ENCODE measurements at regions not wholly inside any gene's neighbourhood (a gene's known extent, or its start where the extent isn't known, plus 50 kb on each side); places are given as distances from the start of the nearest gene placed in this dataset.

GRCh38 chr6:130755368-130756034, 71.7 kb upstream of the SMLR1 start:
- DNase-seq (ENCODE audit: low read depth in 4 of 4, low spot score in 2 of 4), result no peak

DNA sequence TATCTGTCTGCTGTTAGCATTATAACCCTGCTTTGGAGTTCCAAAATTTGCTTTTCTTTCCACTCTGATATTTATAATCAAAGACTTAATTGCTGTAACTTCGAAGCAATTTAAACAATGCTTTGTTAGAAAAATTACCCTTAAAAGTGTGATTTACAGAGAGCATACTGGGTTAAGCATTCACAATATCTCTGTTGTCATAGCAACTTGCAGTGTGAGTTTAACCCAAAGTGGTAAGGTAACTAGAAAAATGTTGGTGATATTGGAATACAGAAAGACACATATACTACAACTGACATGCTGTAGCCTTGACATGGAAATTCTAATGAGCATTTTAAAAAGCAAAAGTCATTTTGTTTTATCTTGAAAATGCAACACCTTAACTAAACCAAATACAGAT, 70.4 kb upstream of the SMLR1 start:
- DNase-seq (ENCODE audit: low read depth in 4 of 4, low spot score in 2 of 4), result no peak

GRCh38 chr6:130758813-130759212, 68.4 kb upstream of the SMLR1 start:
- DNase-seq (ENCODE audit: low read depth in 4 of 4, low spot score in 2 of 4), result no peak

DNA sequence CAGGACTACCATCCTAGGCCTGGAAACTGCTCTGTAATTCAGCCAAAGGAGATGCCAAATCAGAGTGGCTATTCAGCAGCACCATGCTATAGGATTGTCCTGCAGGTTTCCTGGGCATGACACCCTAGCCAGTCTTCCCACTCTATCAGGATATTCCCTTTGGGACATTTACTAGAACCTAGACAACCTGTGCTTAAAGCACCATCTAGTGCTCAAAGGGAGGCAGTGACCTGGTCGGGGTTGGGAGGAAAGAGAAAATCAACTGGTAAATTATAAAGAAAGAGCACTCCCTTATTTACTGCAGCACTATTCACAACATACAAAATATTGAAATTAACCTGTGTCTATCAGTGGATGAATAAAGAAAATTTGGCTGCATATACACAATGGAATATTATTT, 67.2 kb upstream of the SMLR1 start:
- no peak for DNase-seq (ENCODE audit: low read depth in 4 of 4, low spot score in 2 of 4)

GRCh38 chr6:130761286-130761685, 65.9 kb upstream of the SMLR1 start:
- no peak for DNase-seq (ENCODE audit: low read depth in 4 of 4, low spot score in 2 of 4)

DNA sequence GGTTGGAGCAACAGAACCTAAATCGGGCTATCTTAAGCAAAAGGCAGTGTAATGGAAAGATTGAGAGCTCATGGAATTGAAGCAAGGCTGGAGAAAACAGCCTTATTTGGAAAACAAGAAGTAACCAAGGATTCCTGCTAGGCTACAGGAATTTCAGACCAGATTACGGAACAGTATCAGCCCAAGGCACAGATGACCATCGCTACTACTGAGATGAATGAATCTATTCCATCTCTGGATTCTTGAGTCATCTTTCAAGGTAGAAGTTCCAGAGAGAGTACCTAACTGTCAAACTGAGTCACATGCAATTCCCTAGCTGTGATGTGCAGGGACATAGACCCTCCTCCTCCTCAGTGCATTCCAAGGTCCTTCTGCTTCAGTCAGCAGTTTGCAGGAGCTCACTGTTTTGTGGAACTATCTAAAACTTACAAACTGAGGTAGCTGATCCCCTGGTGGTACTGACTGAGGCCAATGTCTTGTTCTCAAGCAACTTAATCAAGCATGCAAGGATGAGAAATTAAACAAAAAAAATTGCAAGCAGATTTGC, 62.0 kb upstream of the SMLR1 start:
- DNase-seq (ENCODE audit: low read depth in 4 of 4, low spot score in 2 of 4), result no peak

DNA sequence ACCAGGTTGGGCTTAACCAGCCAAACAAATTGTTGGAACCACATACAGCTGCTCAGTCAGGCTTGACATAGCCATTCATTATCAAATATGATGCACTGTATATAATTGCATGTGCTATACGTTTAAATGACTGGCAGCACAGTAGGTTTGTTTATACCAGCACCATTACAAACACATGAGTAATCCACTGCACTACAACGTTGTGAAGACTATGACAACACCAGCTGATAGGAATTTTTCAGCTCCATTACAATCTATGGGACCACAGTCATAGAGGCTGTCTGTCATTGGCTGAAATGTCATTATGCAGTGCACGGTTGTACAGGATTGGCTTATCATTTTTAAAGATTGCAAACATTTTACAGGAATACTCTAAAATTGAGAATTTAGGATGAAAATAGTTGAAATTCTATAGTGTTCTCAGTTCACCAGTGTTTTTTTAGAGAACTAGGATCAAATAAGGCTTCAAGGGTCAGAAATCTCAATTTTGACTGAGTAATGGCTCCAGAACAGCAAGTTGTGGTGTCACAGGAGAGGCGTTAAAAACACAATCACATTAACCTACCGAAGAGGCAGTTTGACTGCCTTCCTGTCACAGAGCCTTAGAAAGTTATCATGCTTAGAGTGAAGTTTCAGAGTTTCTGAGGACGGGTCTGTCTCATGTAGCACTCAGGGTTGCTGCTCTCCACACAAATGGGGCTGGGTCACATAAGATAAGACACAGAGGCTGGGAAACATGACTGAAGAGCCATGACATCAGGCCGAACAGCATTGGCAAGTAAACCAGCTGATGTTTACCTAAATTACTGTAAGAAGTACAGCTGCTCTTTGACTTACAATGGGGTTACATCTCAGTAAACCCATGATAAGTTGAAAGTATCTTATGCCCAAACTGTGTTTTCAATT, 60.7 kb upstream of the SMLR1 start:
- no peak for DNase-seq (ENCODE audit: low read depth in 4 of 4, low spot score in 2 of 4)

- no peak for DNase-seq (ENCODE audit: low read depth in 4 of 4, low spot score in 2 of 4)
These were observed 57.3 kb upstream of the SMLR1 start for GRCh38 chr6:130769861-130770260.

DNA sequence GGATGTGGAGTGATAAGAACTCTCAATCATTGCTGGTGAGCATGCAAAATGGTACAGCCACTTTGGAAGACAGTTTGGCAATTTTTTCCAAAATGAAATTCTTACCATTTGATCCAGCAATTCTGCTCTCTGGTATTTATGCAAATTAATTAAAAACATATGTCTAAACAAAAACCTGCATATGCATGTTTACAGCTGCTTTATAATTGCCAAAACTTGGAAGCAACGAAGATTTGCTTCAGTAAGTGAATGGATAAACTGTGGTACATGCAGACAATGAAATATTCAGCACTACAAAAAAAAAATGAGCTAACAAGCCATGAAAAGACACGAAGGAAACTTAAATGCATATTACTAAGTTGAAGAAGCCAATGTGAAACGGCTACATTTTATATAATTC, 55.5 kb upstream of the SMLR1 start:
- no peak for DNase-seq (ENCODE audit: low read depth in 4 of 4, low spot score in 2 of 4)

DNA sequence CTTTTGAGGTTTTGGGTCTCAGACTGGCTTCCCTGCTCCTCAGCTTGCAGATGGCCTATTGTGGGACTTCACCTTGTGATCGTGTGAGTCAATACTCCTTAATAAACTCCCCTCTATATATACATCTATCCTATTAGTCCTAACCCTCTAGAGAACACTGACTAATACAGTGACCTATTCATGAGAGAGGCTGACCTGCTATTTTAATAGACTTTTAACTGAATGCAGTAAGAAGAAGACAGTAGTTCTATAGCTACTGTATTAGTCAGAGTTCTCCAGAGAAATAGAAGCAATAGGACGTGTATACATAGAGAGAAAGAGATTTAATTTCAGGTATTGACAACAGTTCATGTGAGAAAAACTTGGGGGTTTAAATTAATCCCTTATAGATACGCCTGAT, 53.3 kb upstream of the SMLR1 start:
- no peak for DNase-seq (ENCODE audit: low read depth in 4 of 4, low spot score in 2 of 4)

- DNase-seq (ENCODE audit: low read depth in 4 of 4, low spot score in 2 of 4), result no peak
These were observed 51.7 kb upstream of the SMLR1 start for GRCh38 chr6:130775411-130776012.

DNA sequence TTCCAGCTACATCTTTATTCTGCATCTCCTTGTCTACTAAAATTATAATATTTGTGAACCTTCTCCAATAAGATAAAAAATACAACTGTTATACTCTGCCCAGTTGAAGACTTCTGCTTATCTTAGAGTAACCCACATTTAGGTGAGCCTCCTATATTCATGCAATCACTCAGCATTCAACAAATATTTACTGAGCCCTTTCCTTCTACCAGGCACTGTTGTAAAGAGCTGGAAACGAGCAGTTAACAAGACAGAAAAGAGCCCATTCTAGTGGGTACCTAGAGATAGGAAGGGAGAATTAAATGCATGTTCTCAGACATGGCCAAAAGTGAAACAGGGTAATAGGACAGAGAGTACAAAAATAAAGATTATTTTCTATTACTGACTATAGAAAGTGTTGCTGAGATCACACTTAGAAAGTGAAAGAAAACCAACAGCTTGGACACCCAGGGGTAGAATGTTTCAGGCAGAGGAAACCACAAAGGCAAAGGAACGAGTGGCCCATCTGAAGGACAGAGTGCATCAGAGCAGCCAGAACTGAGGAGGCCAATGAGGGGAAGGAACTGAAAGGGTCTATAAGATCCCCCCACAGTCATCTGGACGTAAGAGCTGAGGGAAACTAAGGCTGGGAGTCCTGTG, 50.8 kb upstream of the SMLR1 start:
- DNase-seq (ENCODE audit: low read depth in 4 of 4, low spot score in 2 of 4), result no peak
